IMR-90 (cell line): ENCODE measurements at regions not wholly inside any gene's neighbourhood (a gene's known extent, or its start where the extent isn't known, plus 50 kb on each side); places are given as distances from the start of the nearest gene placed in this dataset.

Source experiments
- BHLHE40 ChIP-seq: fragments of 150-350 bp; IDR thresholded peaks from 2 replicates; pipeline ENCODE4 v1.6.1; 2016; ENCODE audit warnings: mild to moderate bottlenecking, low read depth, low read length
- CEBPB ChIP-seq: IDR thresholded peaks from 2 replicates; pipeline ENCODE4 v1.6.1; 2012; ENCODE audit warnings: low read depth, low read length, improper control_type of control experiment
- CTCF ChIP-seq: conservative IDR thresholded peaks from 2 replicates; pipeline ENCODE4 v1.5.1; 2012; ENCODE audit warnings: mild to moderate bottlenecking, low read depth, low read length, improper control_type of control experiment
- ELK1 ChIP-seq: fragments of 150-350 bp; IDR thresholded peaks from 2 replicates; pipeline ENCODE4 v1.6.1; 2016; ENCODE audit warnings: low read depth, mild to moderate bottlenecking, low read length, moderate library complexity, borderline replicate concordance
- FOS ChIP-seq: fragments of 150-350 bp; IDR thresholded peaks from 2 replicates; pipeline ENCODE4 v1.6.1; 2016; ENCODE audit warnings: low read depth, low read length
- MAFK ChIP-seq: IDR thresholded peaks from 2 replicates; pipeline ENCODE4 v1.6.1; 2012; ENCODE audit warnings: low read depth, low read length, improper control_type of control experiment
- MAZ ChIP-seq: IDR thresholded peaks from 2 replicates; pipeline ENCODE4 v1.6.1; 2012; ENCODE audit warnings: low read depth, mild to moderate bottlenecking, low read length, improper control_type of control experiment, moderate library complexity, borderline replicate concordance
- MXI1 ChIP-seq: IDR thresholded peaks from 2 replicates; pipeline ENCODE4 v1.6.1; 2012; ENCODE audit warnings: low read depth, mild to moderate bottlenecking, low read length, moderate library complexity, borderline replicate concordance
- POLR2A ChIP-seq: IDR thresholded peaks from 2 replicates; pipeline ENCODE4 v1.6.1; 2012; ENCODE audit warnings: mild to moderate bottlenecking, low read depth, low read length
- RAD21 ChIP-seq: IDR thresholded peaks from 2 replicates; pipeline ENCODE4 v1.6.1; 2012; ENCODE audit warnings: low read length, improper control_type of control experiment
- RCOR1 ChIP-seq: IDR thresholded peaks from 2 replicates; pipeline ENCODE4 v1.6.1; 2012; ENCODE audit warnings: mild to moderate bottlenecking, low read length, improper control_type of control experiment; ENCODE audit not compliant: insufficient replicate concordance
- RFX5 ChIP-seq: IDR thresholded peaks from 2 replicates; pipeline ENCODE4 v1.8.0; 2012; ENCODE audit warnings: low read depth, mild to moderate bottlenecking, low read length, moderate library complexity
- SMC3 ChIP-seq: fragments of 150-350 bp; IDR thresholded peaks from 2 replicates; pipeline ENCODE4 v1.6.1; 2016; ENCODE audit warnings: low read depth, mild to moderate bottlenecking, antibody characterized with exemption, low read length, moderate library complexity

GRCh38 chr2:211161236-211161635 lies 604.8 kb downstream of the CPS1 start:
- no peak for TF ChIP-seq POLR2A
- TF ChIP-seq FOS = no peak
- no peak for TF ChIP-seq RAD21
- no peak for TF ChIP-seq CTCF
- no peak for TF ChIP-seq RFX5
- TF ChIP-seq MXI1 = no peak
- no peak for TF ChIP-seq RCOR1
- no peak for TF ChIP-seq MAZ
- no peak for TF ChIP-seq CEBPB
- no peak for TF ChIP-seq MAFK
- no peak for TF ChIP-seq SMC3
- TF ChIP-seq BHLHE40 = no peak
- no peak for TF ChIP-seq ELK1
